MCF 10A (cell line): ENCODE measurements at regions not wholly inside any gene's neighbourhood (a gene's known extent, or its start where the extent isn't known, plus 50 kb on each side); places are given as distances from the start of the nearest gene placed in this dataset.

Source experiments
- BruUV-seq: library from RNA; stranded (reverse); fragments of 400-500 nt; replicated peaks from 2 replicates; lab custom pipeline; 2021; lab: Mats Ljungman, UMichigan
- CTCF ChIA-PET: fragments of 300-600 bp; sonication (Branson Sonifier 250); formaldehyde crosslinking; extraction: SDS; loops from one replicate; lab custom pipeline; 2021; ENCODE audit warnings: antibody characterized with exemption, inconsistent platforms; lab: Yijun Ruan, JAX
- POLR2A ChIA-PET: fragments of 300-600, 350-650 bp; sonication (Branson Sonifier 250); formaldehyde crosslinking; extraction: SDS; loops from one replicate; lab custom pipeline; 2020; ENCODE audit warnings: antibody characterized with exemption, inconsistent platforms; lab: Yijun Ruan, JAX
- DNase-seq: peaks from one replicate; pipeline ENCODE4 v3.0.0-alpha.2; 2018; ENCODE audit not compliant: unreplicated experiment
- H3K27ac Mint-ChIP-seq: one replicate; pipeline ENCODE4 v1.8.0; 2022; ENCODE audit warnings: mild to moderate bottlenecking, low read depth, mixed read lengths; ENCODE audit not compliant: unreplicated experiment
- H3K27me3 Mint-ChIP-seq: one replicate; pipeline ENCODE4 v1.8.0; 2022; ENCODE audit warnings: mixed read lengths; ENCODE audit not compliant: insufficient read depth, unreplicated experiment
- H3K36me3 Mint-ChIP-seq: one replicate; pipeline ENCODE4 v1.8.0; 2022; ENCODE audit warnings: mild to moderate bottlenecking, moderate library complexity, mixed read lengths; ENCODE audit not compliant: insufficient read depth, unreplicated experiment
- H3K4me1 Mint-ChIP-seq: one replicate; pipeline ENCODE4 v1.8.0; 2022; ENCODE audit warnings: mixed read lengths; ENCODE audit not compliant: insufficient read depth, unreplicated experiment
- H3K4me3 Mint-ChIP-seq: one replicate; pipeline ENCODE4 v1.8.0; 2022; ENCODE audit warnings: mild to moderate bottlenecking, moderate library complexity, mixed read lengths; ENCODE audit not compliant: unreplicated experiment
- H3K9me3 Mint-ChIP-seq: one replicate; pipeline ENCODE4 v1.8.0; 2022; ENCODE audit warnings: mixed read lengths; ENCODE audit not compliant: unreplicated experiment
- CTCF ChIP-seq: fragments of 200-600 bp; IDR thresholded peaks from one replicate; pipeline ENCODE4 v1.8.0; 2022; ENCODE audit warnings: antibody characterized with exemption, mild to moderate bottlenecking; ENCODE audit not compliant: unreplicated experiment
- intact Hi-C: fragments of 100-400 bp; cut with micrococcal nuclease; formaldehyde crosslinking; loops from 2 replicates; pipeline ENCODE4 v1.14.1; 2022

GRCh38 chr3:68448510-68449383 is 483.6 kb downstream of the TAFA4 start:
- ChIA-PET CTCF (no interaction called here), POLR2A (no interaction called here)
- no peaks in the 10 kb centered on the region for H3K9me3 Mint-ChIP-seq
- no peak overlapping the region for H3K4me3 Mint-ChIP-seq
- no peak for TF ChIP-seq CTCF
- H3K27ac Mint-ChIP-seq, result no peak overlapping the region
- no peaks in the 10 kb centered on the region for H3K4me1 Mint-ChIP-seq
- DNase-seq, result no peak
- intact Hi-C loops, result no loop called here
- BruUV-seq, result no TSS peak
- no peaks in the 10 kb centered on the region for H3K27me3 Mint-ChIP-seq
- H3K36me3 Mint-ChIP-seq, result no peaks in the 10 kb centered on the region

GRCh38 chr3:68447885-68448284 is 484.5 kb downstream of the TAFA4 start:
- intact Hi-C loops, result no loop called here
- no peak overlapping the region for H3K4me3 Mint-ChIP-seq
- no peaks in the 10 kb centered on the region for H3K4me1 Mint-ChIP-seq
- DNase-seq, result no peak
- H3K27me3 Mint-ChIP-seq, result no peaks in the 10 kb centered on the region
- no peaks in the 10 kb centered on the region for H3K36me3 Mint-ChIP-seq
- POLR2A ChIA-PET, result no interaction called here
- H3K9me3 Mint-ChIP-seq, result no peaks in the 10 kb centered on the region
- no peak for TF ChIP-seq CTCF
- CTCF ChIA-PET, result interaction anchor here (0.7 kb wide), 1 partner anchor 1227 kb away, joined by 3 read pairs; no protein-coding TSS in a partner anchor
- no TSS peak for BruUV-seq
- H3K27ac Mint-ChIP-seq, result no peak overlapping the region

- peaks cover 6% of the 10 kb centered on the region for H3K36me3 Mint-ChIP-seq
- BruUV-seq, result no TSS peak
- H3K9me3 Mint-ChIP-seq, result peaks cover 18% of the 10 kb centered on the region
- H3K27ac Mint-ChIP-seq, result no peak overlapping the region
- H3K4me3 Mint-ChIP-seq, result no peak overlapping the region
- POLR2A ChIA-PET, result no interaction called here
- DNase-seq, result no peak
- CTCF ChIA-PET, result interaction anchor here (0.6 kb wide), 1 partner anchor 28 kb away, joined by 4 read pairs; no protein-coding TSS in a partner anchor
- no peaks in the 10 kb centered on the region for H3K27me3 Mint-ChIP-seq
- TF ChIP-seq CTCF, result no peak
- no peaks in the 10 kb centered on the region for H3K4me1 Mint-ChIP-seq
- intact Hi-C loops, result no loop called here
Measured at GRCh38 chr3:68441054-68441453, 491.3 kb downstream of the TAFA4 start.

GRCh38 chr3:68436619-68437401 is 495.5 kb downstream of the TAFA4 start:
- DNase-seq, result peak; percentile 30
- Mint-ChIP-seq H3K9me3 (peaks cover 18% of the 10 kb centered on the region), H3K4me1 (no peaks in the 10 kb centered on the region), H3K27me3 (no peaks in the 10 kb centered on the region), H3K27ac (no peak overlapping the region), H3K4me3 (no peak overlapping the region), H3K36me3 (no peaks in the 10 kb centered on the region)
- CTCF ChIA-PET, result interaction anchor here (0.6 kb wide), 1 partner anchor 251 kb away, joined by 3 read pairs; no protein-coding TSS in a partner anchor
- POLR2A ChIA-PET, result no interaction called here
- intact Hi-C loops, result no loop called here
- no TSS peak for BruUV-seq
- TF ChIP-seq CTCF, result no peak
